ACHN (cell line): ENCODE measurements at regions not wholly inside any gene's neighbourhood (a gene's known extent, or its start where the extent isn't known, plus 50 kb on each side); places are given as distances from the start of the nearest gene placed in this dataset.

ENCODE experiments used
- DNase-seq: peaks from one replicate; pipeline ENCODE4 v3.0.0-alpha.2; 2015
- in situ Hi-C: cut with HindIII; loops from 2 replicates; pipeline ENCODE4 v1.10.0; 2017; ENCODE audit warnings: low sequenced_read_pairs, low pct_ligation_motif_present, low pct_unique_long_range_greater_than_20kb

GRCh38 chr16:82439678-82440293 lies 187.0 kb upstream of the CDH13 start:
- DNase-seq: peak; percentile 22
- in situ Hi-C loops: no loop called here

GRCh38 chr16:82433042-82433441 lies 193.7 kb upstream of the CDH13 start:
- in situ Hi-C loops: no loop called here
- DNase-seq: no peak

GRCh38 chr16:82432261-82432660 lies 194.5 kb upstream of the CDH13 start:
- no peak for DNase-seq
- in situ Hi-C loops: no loop called here

GRCh38 chr16:82425661-82426060 lies 201.1 kb upstream of the CDH13 start:
- DNase-seq: no peak
- in situ Hi-C loops: no loop called here

- in situ Hi-C loops: no loop called here
Measured at GRCh38 chr16:82421851-82422250, 204.9 kb upstream of the CDH13 start.

GRCh38 chr16:82419332-82419731 lies 207.4 kb upstream of the CDH13 start:
- DNase-seq: no peak
- in situ Hi-C loops: no loop called here

More at GRCh38 chr16:82421851-82422250, 204.9 kb upstream of the CDH13 start:
- no peak for DNase-seq

- DNase-seq: no peak
- in situ Hi-C loops: no loop called here
Measured at GRCh38 chr16:82414476-82414875, 212.3 kb upstream of the CDH13 start.

GRCh38 chr16:82412770-82413169 lies 214.0 kb upstream of the CDH13 start:
- in situ Hi-C loops: no loop called here

GRCh38 chr16:82405736-82406135 lies 221.0 kb upstream of the CDH13 start:
- in situ Hi-C loops: no loop called here
- DNase-seq: no peak

More at GRCh38 chr16:82412770-82413169, 214.0 kb upstream of the CDH13 start:
- DNase-seq: no peak

- DNase-seq: no peak
- in situ Hi-C loops: no loop called here
Measured at GRCh38 chr16:82404586-82405315, 222.0 kb upstream of the CDH13 start.

- no peak for DNase-seq
- in situ Hi-C loops: no loop called here
Measured at GRCh38 chr16:82402665-82403218, 224.0 kb upstream of the CDH13 start.

- no peak for DNase-seq
Measured at GRCh38 chr16:82400046-82400445, 226.7 kb upstream of the CDH13 start.

GRCh38 chr16:82396509-82396908 lies 226.5 kb upstream of the MPHOSPH6 start:
- in situ Hi-C loops: no loop called here
- no peak for DNase-seq

More at GRCh38 chr16:82400046-82400445, 226.7 kb upstream of the CDH13 start:
- in situ Hi-C loops: no loop called here

GRCh38 chr16:82395212-82395611 lies 225.2 kb upstream of the MPHOSPH6 start:
- in situ Hi-C loops: no loop called here

GRCh38 chr16:82391690-82392089 lies 221.7 kb upstream of the MPHOSPH6 start:
- DNase-seq: no peak
- in situ Hi-C loops: no loop called here

More at GRCh38 chr16:82395212-82395611, 225.2 kb upstream of the MPHOSPH6 start:
- no peak for DNase-seq

GRCh38 chr16:82389956-82390650 lies 220.1 kb upstream of the MPHOSPH6 start:
- in situ Hi-C loops: no loop called here
- no peak for DNase-seq

GRCh38 chr16:82386761-82387160 lies 216.7 kb upstream of the MPHOSPH6 start:
- in situ Hi-C loops: no loop called here

GRCh38 chr16:82384949-82385348 lies 214.9 kb upstream of the MPHOSPH6 start:
- no peak for DNase-seq
- in situ Hi-C loops: no loop called here

More at GRCh38 chr16:82386761-82387160, 216.7 kb upstream of the MPHOSPH6 start:
- DNase-seq: no peak

GRCh38 chr16:82384017-82384416 lies 214.0 kb upstream of the MPHOSPH6 start:
- in situ Hi-C loops: no loop called here
- no peak for DNase-seq
